ENCODE measurements at regions not wholly inside any gene's neighbourhood (a gene's known extent, or its start where the extent isn't known, plus 50 kb on each side); places are given as distances from the start of the nearest gene placed in this dataset.

GRCh38 chrX:22538580-22538979, 265.9 kb downstream of the CBLL2 start:
- no peak for TF ChIP-seq CTCF (IDR thresholded peaks at IDR 0.05 in 4 of 5, conservative IDR thresholded peaks at IDR 0.05 in 1 of 5)
- TF ChIP-seq POLR2A (IDR thresholded peaks at IDR 0.05), result no peak
- intact Hi-C loops (cut with DNase I; ENCODE audit: low total_unique reads) (no loop called here), in situ Hi-C loops (cut with MboI; ENCODE audit: low sequenced_read_pairs in 4 of 4) (no loop called here)
- Histone ChIP-seq H3K4me3 (no peak overlapping the region), H3K36me3 (no peaks in the 10 kb centered on the region), H3K9me3 (no peaks in the 10 kb centered on the region), H3K4me1 (no peaks in the 10 kb centered on the region), H3K27me3 (no peaks in the 10 kb centered on the region), H3K27ac (no peak overlapping the region)
- DNase-seq (no peak), ATAC-seq (no peak)

- no peaks in the 10 kb centered on the region for H3K9me3 ChIP-seq
- H3K4me3 ChIP-seq, result no peak overlapping the region
- ATAC-seq (no peak), DNase-seq (no peak)
- intact Hi-C loops (cut with DNase I; ENCODE audit: low total_unique reads), result no loop called here
- no peak for TF ChIP-seq POLR2A (IDR thresholded peaks at IDR 0.05)
- TF ChIP-seq CTCF (IDR thresholded peaks at IDR 0.05 in 4 of 5, conservative IDR thresholded peaks at IDR 0.05 in 1 of 5), result no peak
- no peaks in the 10 kb centered on the region for H3K4me1 ChIP-seq
- H3K27me3 ChIP-seq, result no peaks in the 10 kb centered on the region
- H3K36me3 ChIP-seq, result no peaks in the 10 kb centered on the region
- in situ Hi-C loops (cut with MboI; ENCODE audit: low sequenced_read_pairs in 4 of 4), result no loop called here
- H3K27ac ChIP-seq, result no peak overlapping the region
These were observed 269.2 kb downstream of the CBLL2 start for GRCh38 chrX:22541926-22542325.

GRCh38 chrX:22542641-22543040, 269.9 kb downstream of the CBLL2 start:
- Histone ChIP-seq H3K27me3 (no peaks in the 10 kb centered on the region), H3K9me3 (no peaks in the 10 kb centered on the region), H3K36me3 (no peaks in the 10 kb centered on the region), H3K4me3 (no peak overlapping the region), H3K27ac (no peak overlapping the region), H3K4me1 (no peaks in the 10 kb centered on the region)
- no peak for ATAC-seq
- intact Hi-C loops (cut with DNase I; ENCODE audit: low total_unique reads) (no loop called here), in situ Hi-C loops (cut with MboI; ENCODE audit: low sequenced_read_pairs in 4 of 4) (no loop called here)
- DNase-seq, result no peak
- TF ChIP-seq CTCF (IDR thresholded peaks at IDR 0.05 in 4 of 5, conservative IDR thresholded peaks at IDR 0.05 in 1 of 5), result no peak
- TF ChIP-seq POLR2A (IDR thresholded peaks at IDR 0.05), result no peak

GRCh38 chrX:22559506-22559905, 286.8 kb downstream of the CBLL2 start:
- Histone ChIP-seq H3K9me3 (no peaks in the 10 kb centered on the region), H3K36me3 (no peaks in the 10 kb centered on the region), H3K4me1 (no peaks in the 10 kb centered on the region), H3K27ac (no peak overlapping the region), H3K4me3 (no peak overlapping the region), H3K27me3 (no peaks in the 10 kb centered on the region)
- in situ Hi-C loops (cut with MboI; ENCODE audit: low sequenced_read_pairs in 4 of 4), result no loop called here
- DNase-seq, result no peak
- TF ChIP-seq POLR2A (IDR thresholded peaks at IDR 0.05), result no peak
- TF ChIP-seq CTCF (IDR thresholded peaks at IDR 0.05 in 4 of 5, conservative IDR thresholded peaks at IDR 0.05 in 1 of 5), result no peak
- intact Hi-C loops (cut with DNase I; ENCODE audit: low total_unique reads), result loop anchor here (10.0 kb wide), 1 partner anchor 65 kb away; no protein-coding TSS in a partner anchor
- ATAC-seq, result no peak

- no peaks in the 10 kb centered on the region for H3K4me1 ChIP-seq
- ATAC-seq (no peak), DNase-seq (no peak)
- H3K9me3 ChIP-seq, result no peaks in the 10 kb centered on the region
- no peak overlapping the region for H3K4me3 ChIP-seq
- TF ChIP-seq POLR2A (IDR thresholded peaks at IDR 0.05) (no peak), CTCF (IDR thresholded peaks at IDR 0.05 in 4 of 5, conservative IDR thresholded peaks at IDR 0.05 in 1 of 5) (no peak)
- intact Hi-C loops (cut with DNase I; ENCODE audit: low total_unique reads), result no loop called here
- in situ Hi-C loops (cut with MboI; ENCODE audit: low sequenced_read_pairs in 4 of 4), result no loop called here
- H3K27ac ChIP-seq, result no peak overlapping the region
- H3K36me3 ChIP-seq, result no peaks in the 10 kb centered on the region
- H3K27me3 ChIP-seq, result no peaks in the 10 kb centered on the region
These were observed 302.6 kb downstream of the CBLL2 start for GRCh38 chrX:22575161-22575845.

Measured in gastrocnemius medialis (tissue), 4 donors.